ENCODE measurements at regions not wholly inside any gene's neighbourhood (a gene's known extent, or its start where the extent isn't known, plus 50 kb on each side); places are given as distances from the start of the nearest gene placed in this dataset.
A peak's percentile ranks its signal among the peaks of the same experiment; 100 is the strongest.

DNA sequence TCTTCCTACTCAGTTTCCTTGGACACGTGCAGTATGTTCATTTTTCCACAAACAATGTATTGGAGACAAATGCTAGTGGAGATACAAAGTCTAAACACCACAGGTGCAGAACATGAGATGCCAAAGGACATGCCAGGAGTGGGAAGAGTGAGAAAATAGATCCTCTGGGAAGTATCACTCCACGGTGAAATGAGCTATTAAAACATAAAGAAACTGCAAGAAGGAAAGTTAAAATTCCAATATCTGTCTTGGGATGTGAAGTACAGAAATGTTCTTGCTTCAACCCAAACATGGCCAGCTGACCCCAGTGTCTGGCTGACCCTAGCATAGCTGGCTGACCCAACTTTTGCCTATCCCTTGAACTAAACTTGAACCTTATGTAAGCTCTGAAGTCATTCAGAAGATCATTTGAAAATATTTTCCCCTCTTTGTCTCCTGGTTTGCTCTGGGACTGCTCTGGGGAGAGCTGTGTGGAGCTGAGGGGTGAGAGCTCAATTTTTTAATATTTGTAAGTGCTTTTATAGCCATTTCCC, 59.5 kb downstream of the FZD1 start:
- Histone ChIP-seq H3K27me3 (ENCODE audit: control insufficient read depth, insufficient read depth, low read length) (no peaks in the 10 kb centered on the region), H3K79me2 (no peaks in the 10 kb centered on the region), H3K4me2 (ENCODE audit: low read length) (no peak overlapping the region), H3K36me3 (ENCODE audit: control insufficient read depth, insufficient read depth, low read length) (no peaks in the 10 kb centered on the region), H3K4me3 (ENCODE audit: low read depth, low read length) (no peak overlapping the region), H3K4me1 (no peaks in the 10 kb centered on the region), H3K9me3 (ENCODE audit: control insufficient read depth, low read length) (no peaks in the 10 kb centered on the region), H2AFZ (no peak overlapping the region), H3K27ac (no peak overlapping the region), H3K9ac (no peak overlapping the region)
- TF ChIP-seq, protein P1, sequence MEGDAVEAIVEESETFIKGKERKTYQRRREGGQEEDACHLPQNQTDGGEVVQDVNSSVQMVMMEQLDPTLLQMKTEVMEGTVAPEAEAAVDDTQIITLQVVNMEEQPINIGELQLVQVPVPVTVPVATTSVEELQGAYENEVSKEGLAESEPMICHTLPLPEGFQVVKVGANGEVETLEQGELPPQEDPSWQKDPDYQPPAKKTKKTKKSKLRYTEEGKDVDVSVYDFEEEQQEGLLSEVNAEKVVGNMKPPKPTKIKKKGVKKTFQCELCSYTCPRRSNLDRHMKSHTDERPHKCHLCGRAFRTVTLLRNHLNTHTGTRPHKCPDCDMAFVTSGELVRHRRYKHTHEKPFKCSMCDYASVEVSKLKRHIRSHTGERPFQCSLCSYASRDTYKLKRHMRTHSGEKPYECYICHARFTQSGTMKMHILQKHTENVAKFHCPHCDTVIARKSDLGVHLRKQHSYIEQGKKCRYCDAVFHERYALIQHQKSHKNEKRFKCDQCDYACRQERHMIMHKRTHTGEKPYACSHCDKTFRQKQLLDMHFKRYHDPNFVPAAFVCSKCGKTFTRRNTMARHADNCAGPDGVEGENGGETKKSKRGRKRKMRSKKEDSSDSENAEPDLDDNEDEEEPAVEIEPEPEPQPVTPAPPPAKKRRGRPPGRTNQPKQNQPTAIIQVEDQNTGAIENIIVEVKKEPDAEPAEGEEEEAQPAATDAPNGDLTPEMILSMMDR (IDR thresholded peaks at IDR 0.05): no peak

GRCh38 chr7:91324663-91325062, 60.4 kb downstream of the FZD1 start:
- no peaks in the 10 kb centered on the region for H3K79me2 ChIP-seq
- H3K9me3 ChIP-seq (ENCODE audit: control insufficient read depth, low read length): no peaks in the 10 kb centered on the region
- no peak overlapping the region for H3K4me2 ChIP-seq (ENCODE audit: low read length)
- H3K4me1 ChIP-seq: no peaks in the 10 kb centered on the region
- peak overlapping the region; percentile 14 for H2AFZ ChIP-seq
- H3K9ac ChIP-seq: no peak overlapping the region
- H3K27me3 ChIP-seq (ENCODE audit: control insufficient read depth, insufficient read depth, low read length): no peaks in the 10 kb centered on the region
- TF ChIP-seq, protein P1 (IDR thresholded peaks at IDR 0.05): no peak
- H3K27ac ChIP-seq: no peak overlapping the region
- H3K4me3 ChIP-seq (ENCODE audit: low read depth, low read length): no peak overlapping the region
- no peaks in the 10 kb centered on the region for H3K36me3 ChIP-seq (ENCODE audit: control insufficient read depth, insufficient read depth, low read length)

GRCh38 chr7:91325726-91326125, 61.5 kb downstream of the FZD1 start:
- Histone ChIP-seq H3K27ac (no peak overlapping the region), H3K4me1 (no peaks in the 10 kb centered on the region)
- TF ChIP-seq, protein P1 (IDR thresholded peaks at IDR 0.05): no peak

DNA sequence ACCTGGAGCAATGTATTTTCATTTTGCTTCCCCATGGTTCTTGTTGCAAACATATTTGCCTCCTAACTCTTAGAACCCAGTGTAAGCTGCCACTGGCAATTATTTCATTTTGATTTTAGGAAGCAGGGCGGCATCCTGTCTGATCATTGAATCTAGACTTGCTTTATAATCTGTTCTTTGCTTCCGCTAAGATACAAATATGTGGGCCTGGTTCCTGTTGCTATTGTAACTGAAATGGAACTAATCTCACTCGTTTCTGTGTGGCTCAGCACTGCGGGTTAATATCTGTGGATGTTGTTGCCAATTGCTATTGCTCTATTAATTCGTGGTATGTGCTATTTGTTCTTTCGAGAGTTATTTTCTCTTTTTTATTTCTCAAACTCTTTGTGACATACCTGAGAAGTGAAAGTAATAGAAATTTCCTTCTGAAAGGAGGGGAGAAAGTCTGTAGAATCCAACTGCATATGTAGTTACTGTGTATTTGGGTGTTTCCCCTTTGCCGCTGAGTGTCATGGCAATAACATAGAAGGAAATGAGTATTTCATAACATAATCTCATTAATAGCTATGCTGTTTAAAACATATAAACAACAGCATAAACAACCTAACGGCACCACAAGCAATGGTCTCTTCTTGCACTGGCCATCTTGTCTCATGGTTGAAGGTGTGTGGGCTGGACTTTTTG, 62.4 kb downstream of the FZD1 start:
- Histone ChIP-seq H2AFZ (no peak overlapping the region), H3K79me2 (no peaks in the 10 kb centered on the region), H3K4me1 (no peaks in the 10 kb centered on the region), H3K4me3 (ENCODE audit: low read depth, low read length) (no peak overlapping the region), H3K4me2 (ENCODE audit: low read length) (no peak overlapping the region), H3K27ac (no peak overlapping the region), H3K36me3 (ENCODE audit: control insufficient read depth, insufficient read depth, low read length) (no peaks in the 10 kb centered on the region), H3K27me3 (ENCODE audit: control insufficient read depth, insufficient read depth, low read length) (no peaks in the 10 kb centered on the region), H3K9me3 (ENCODE audit: control insufficient read depth, low read length) (no peaks in the 10 kb centered on the region), H3K9ac (no peak overlapping the region)
- TF ChIP-seq, protein P1 (IDR thresholded peaks at IDR 0.05): no peak

More at GRCh38 chr7:91325726-91326125, 61.5 kb downstream of the FZD1 start:
- H3K27me3 ChIP-seq (ENCODE audit: control insufficient read depth, insufficient read depth, low read length): no peaks in the 10 kb centered on the region
- no peak overlapping the region for H3K4me3 ChIP-seq (ENCODE audit: low read depth, low read length)
- H3K36me3 ChIP-seq (ENCODE audit: control insufficient read depth, insufficient read depth, low read length): no peaks in the 10 kb centered on the region
- peak overlapping the region; percentile 10 for H2AFZ ChIP-seq
- no peaks in the 10 kb centered on the region for H3K9me3 ChIP-seq (ENCODE audit: control insufficient read depth, low read length)
- no peak overlapping the region for H3K9ac ChIP-seq
- H3K79me2 ChIP-seq: no peaks in the 10 kb centered on the region
- no peak overlapping the region for H3K4me2 ChIP-seq (ENCODE audit: low read length)

DNA sequence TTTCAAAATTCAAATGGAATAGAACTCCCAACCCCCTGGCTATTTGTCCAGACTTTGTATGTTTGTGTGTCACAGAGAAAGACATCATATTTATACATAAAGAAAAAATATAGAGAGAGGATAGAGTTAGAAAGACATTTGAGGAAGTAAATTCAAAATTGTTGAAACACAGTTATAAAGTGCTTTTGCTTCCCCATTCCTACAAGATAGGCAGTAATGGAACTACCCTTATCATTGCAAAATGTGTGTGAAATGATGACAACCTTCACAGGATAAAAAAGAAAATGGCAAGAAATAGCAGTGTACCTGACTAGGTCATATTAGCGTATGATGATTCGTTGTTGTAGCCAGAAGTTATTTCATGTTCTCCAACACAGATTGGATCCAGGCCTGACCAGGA, 63.1 kb downstream of the FZD1 start:
- Histone ChIP-seq H3K36me3 (ENCODE audit: control insufficient read depth, insufficient read depth, low read length) (no peaks in the 10 kb centered on the region), H3K4me1 (no peaks in the 10 kb centered on the region), H2AFZ (no peak overlapping the region), H3K27ac (no peak overlapping the region), H3K4me2 (ENCODE audit: low read length) (no peak overlapping the region), H3K4me3 (ENCODE audit: low read depth, low read length) (no peak overlapping the region), H3K27me3 (ENCODE audit: control insufficient read depth, insufficient read depth, low read length) (no peaks in the 10 kb centered on the region), H3K9me3 (ENCODE audit: control insufficient read depth, low read length) (no peaks in the 10 kb centered on the region), H3K9ac (no peak overlapping the region), H3K79me2 (no peaks in the 10 kb centered on the region)
- TF ChIP-seq, protein P1 (IDR thresholded peaks at IDR 0.05): no peak
